IMR-90 (cell line): ENCODE measurements at regions not wholly inside any gene's neighbourhood (a gene's known extent, or its start where the extent isn't known, plus 50 kb on each side); places are given as distances from the start of the nearest gene placed in this dataset.

ENCODE experiments used
- ATAC-seq: fragments of 200-7000 bp; cut with Tn5 transposase; 2 replicates; pipeline ENCODE4 v1.9.1; 2020; ENCODE audit warnings: low read depth, mild to moderate bottlenecking, moderate library complexity
- BruUV-seq: library from RNA; stranded (reverse); fragments of 400-500 nt; replicated peaks from 2 replicates; lab custom pipeline; 2021; lab: Mats Ljungman, UMichigan
- CTCF ChIA-PET: fragments of 300-600 bp; formaldehyde crosslinking; extraction: SDS; loops from one replicate; lab custom pipeline; 2021; ENCODE audit warnings: antibody characterized with exemption; lab: Yijun Ruan, JAX
- POLR2A ChIA-PET: fragments of 300-600 bp; sonication (Branson Sonifier 250); formaldehyde crosslinking; loops from one replicate; lab custom pipeline; 2022; ENCODE audit warnings: antibody characterized with exemption; ENCODE audit not compliant: unreplicated experiment; lab: Charles Lee
- DNase-seq: peaks from one replicate; pipeline ENCODE4 v3.0.0; 2013
- H2AFZ ChIP-seq: replicated peaks from 2 replicates; pipeline ENCODE3; 2013; ENCODE audit warnings: low read length, mild to moderate bottlenecking; ENCODE audit not compliant: poor library complexity
- H2AK5ac ChIP-seq: 2 replicates; pipeline ENCODE4 v1.6.1; 2013; ENCODE audit warnings: low read depth, low read length, inconsistent platforms
- H2AK9ac ChIP-seq: replicated peaks from 2 replicates; pipeline ENCODE3; 2013; ENCODE audit warnings: mild to moderate bottlenecking, low read depth, low read length, moderate library complexity; ENCODE audit not compliant: poor library complexity
- H2BK120ac ChIP-seq: 2 replicates; pipeline ENCODE4 v1.6.1; 2013; ENCODE audit warnings: low read depth, low read length, inconsistent platforms
- H2BK15ac ChIP-seq: 3 replicates; pipeline ENCODE4 v1.6.1; 2013; ENCODE audit warnings: low read depth, low read length, inconsistent platforms
- H2BK20ac ChIP-seq: 2 replicates; pipeline ENCODE4 v1.6.1; 2013; ENCODE audit warnings: low read depth, mild to moderate bottlenecking, inconsistent platforms, low read length, moderate library complexity
- H2BK5ac ChIP-seq: 2 replicates; pipeline ENCODE4 v1.6.1; 2013; ENCODE audit warnings: mild to moderate bottlenecking, low read depth, low read length, inconsistent platforms; ENCODE audit not compliant: poor library complexity, severe bottlenecking
- H3K14ac ChIP-seq: replicated peaks from 2 replicates; pipeline ENCODE4 v1.6.1; 2013; ENCODE audit warnings: low read depth, low read length, inconsistent platforms
- H3K18ac ChIP-seq: 2 replicates; pipeline ENCODE4 v1.6.1; 2013; ENCODE audit warnings: low read depth, low read length, control low read depth
- H3K23ac ChIP-seq: 2 replicates; pipeline ENCODE4 v1.6.1; 2013; ENCODE audit warnings: low read depth, low read length, inconsistent platforms
- H3K27ac ChIP-seq: 2 replicates; pipeline ENCODE4 v1.5.1; 2013; ENCODE audit warnings: mild to moderate bottlenecking, control low read depth, low read length; ENCODE audit not compliant: insufficient read depth
- H3K27me3 ChIP-seq: 2 replicates; pipeline ENCODE4 v1.6.1; 2013; ENCODE audit warnings: low read length; ENCODE audit not compliant: control insufficient read depth, insufficient read depth
- H3K36me3 ChIP-seq: 2 replicates; pipeline ENCODE4 v1.6.1; 2013; ENCODE audit warnings: low read length, mixed read lengths; ENCODE audit not compliant: control insufficient read depth, insufficient read depth
- H3K4ac ChIP-seq: 2 replicates; pipeline ENCODE4 v1.6.1; 2013; ENCODE audit warnings: low read depth, low read length, inconsistent platforms
- H3K4me1 ChIP-seq: 2 replicates; pipeline ENCODE4 v1.6.1; 2013; ENCODE audit warnings: low read length, mixed read lengths; ENCODE audit not compliant: control insufficient read depth, insufficient read depth
- H3K4me2 ChIP-seq: 2 replicates; pipeline ENCODE4 v1.6.1; 2013; ENCODE audit warnings: low read depth, mild to moderate bottlenecking, control low read depth, low read length, moderate library complexity
- H3K4me3 ChIP-seq: 2 replicates; pipeline ENCODE4 v1.5.1; 2013; ENCODE audit warnings: low read depth, mild to moderate bottlenecking, control low read depth, low read length, moderate library complexity; ENCODE audit not compliant: insufficient read depth
- H3K56ac ChIP-seq: 2 replicates; pipeline ENCODE4 v1.6.1; 2013; ENCODE audit warnings: low read length, inconsistent platforms; ENCODE audit not compliant: insufficient read depth; ENCODE audit errors: extremely low read depth
- H3K79me1 ChIP-seq, 2 experiments: 2 replicates each; pipeline ENCODE4 v1.6.1; 2013; ENCODE audit warnings: low read length in 2 of 2, inconsistent platforms in 1 of 2, low read depth in 1 of 2
- H3K9ac ChIP-seq: 2 replicates; pipeline ENCODE4 v1.6.1; 2013; ENCODE audit warnings: low read depth, low read length, control low read depth
- H3K9me1 ChIP-seq: 2 replicates; pipeline ENCODE4 v1.6.1; 2013; ENCODE audit warnings: low read length, inconsistent platforms; ENCODE audit not compliant: insufficient read depth
- H3K9me3 ChIP-seq: 2 replicates; pipeline ENCODE4 v1.6.1; 2013; ENCODE audit warnings: low read length; ENCODE audit not compliant: control insufficient read depth, insufficient read depth
- H4K20me1 ChIP-seq: 2 replicates; pipeline ENCODE4 v1.6.1; 2013; ENCODE audit warnings: low read length, inconsistent platforms; ENCODE audit not compliant: insufficient read depth
- H4K5ac ChIP-seq: 2 replicates; pipeline ENCODE4 v1.6.1; 2013; ENCODE audit warnings: mild to moderate bottlenecking, low read depth, low read length, control low read depth
- H4K8ac ChIP-seq, 2 experiments: 2 replicates each; pipeline ENCODE4 v1.6.1; 2013; ENCODE audit warnings: low read depth in 2 of 2, low read length in 2 of 2, control low read depth in 1 of 2, inconsistent platforms in 1 of 2
- H4K91ac ChIP-seq: 2 replicates; pipeline ENCODE4 v1.6.1; 2013; ENCODE audit warnings: low read depth, low read length, inconsistent platforms; ENCODE audit not compliant: insufficient read depth
- CHD1 ChIP-seq: IDR thresholded peaks from 2 replicates; pipeline ENCODE4 v1.6.1; 2012; ENCODE audit warnings: low read depth, low read length, improper control_type of control experiment
- MAZ ChIP-seq: IDR thresholded peaks from 2 replicates; pipeline ENCODE4 v1.6.1; 2012; ENCODE audit warnings: low read depth, mild to moderate bottlenecking, low read length, improper control_type of control experiment, moderate library complexity, borderline replicate concordance
- POLR2A ChIP-seq: IDR thresholded peaks from 2 replicates; pipeline ENCODE4 v1.6.1; 2012; ENCODE audit warnings: mild to moderate bottlenecking, low read depth, low read length
- RCOR1 ChIP-seq: IDR thresholded peaks from 2 replicates; pipeline ENCODE4 v1.6.1; 2012; ENCODE audit warnings: mild to moderate bottlenecking, low read length, improper control_type of control experiment; ENCODE audit not compliant: insufficient replicate concordance
- RFX5 ChIP-seq: IDR thresholded peaks from 2 replicates; pipeline ENCODE4 v1.8.0; 2012; ENCODE audit warnings: low read depth, mild to moderate bottlenecking, low read length, moderate library complexity
- SMC3 ChIP-seq: fragments of 150-350 bp; IDR thresholded peaks from 2 replicates; pipeline ENCODE4 v1.6.1; 2016; ENCODE audit warnings: low read depth, mild to moderate bottlenecking, antibody characterized with exemption, low read length, moderate library complexity
- WGBS, 2 experiments: methylation state at CpG; one replicate each; pipeline versions ENCODE4 v1.1.5 to v1.1.7; 2013; ENCODE audit warnings: missing lambda C conversion rate in 2 of 2; ENCODE audit not compliant: insufficient read length in 1 of 2; ENCODE audit errors: extremely low coverage in 2 of 2; 5-methylcytosine and 5-hydroxymethylcytosine counted together
- dilution Hi-C: fragments of 300-500 bp; cut with HindIII; formaldehyde crosslinking; loops from one replicate; pipeline ENCODE4 v1.14.3; 2018; ENCODE audit warnings: low sequenced_read_pairs; ENCODE audit not compliant: unreplicated experiment
- in situ Hi-C: fragments of 300-500 bp; cut with MboI; formaldehyde crosslinking; loops from 3 replicates; pipeline ENCODE4 v1.14.3; 2019; ENCODE audit warnings: low sequenced_read_pairs, inconsistent platforms, mixed read lengths
- intact Hi-C: fragments of 100-400 bp; cut with micrococcal nuclease; formaldehyde crosslinking; loops from 2 replicates; pipeline ENCODE4 v1.10.0; 2022
- TF ChIP-seq, protein P1 (sequence below): conservative IDR thresholded peaks from 2 replicates; pipeline ENCODE4 v1.5.1; 2012; ENCODE audit warnings: mild to moderate bottlenecking, low read depth, low read length, improper control_type of control experiment

DNA sequence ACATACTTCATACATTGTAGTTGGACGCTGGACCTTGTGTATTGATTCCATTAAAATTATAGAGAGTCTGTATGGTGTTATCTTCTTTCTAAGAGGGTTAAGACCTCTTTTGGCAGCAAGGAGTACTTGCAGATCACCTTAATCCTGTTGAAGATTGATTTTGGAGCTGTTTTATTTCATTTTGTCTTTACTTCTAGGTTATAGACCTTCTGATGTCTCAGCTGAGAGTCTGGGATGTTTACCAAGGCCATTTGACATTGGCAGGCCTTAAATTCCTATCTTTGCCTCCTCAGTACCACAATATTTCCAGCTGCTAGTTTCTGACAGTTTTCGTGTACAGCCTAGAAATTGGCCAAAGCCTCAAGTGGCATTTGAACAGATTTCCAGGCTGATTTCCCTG lies 338.0 kb downstream of the LMO4 start:
- Histone ChIP-seq H3K4ac (no peak overlapping the region), H3K56ac (no peak overlapping the region), H3K79me1 (no peaks in the 10 kb centered on the region), H4K20me1 (no peaks in the 10 kb centered on the region), H4K5ac (no peak overlapping the region), H3K9me1 (no peaks in the 10 kb centered on the region), H2AK5ac (no peak overlapping the region), H2BK15ac (no peak overlapping the region), H3K23ac (no peak overlapping the region), H2AFZ (no peak overlapping the region), H2BK5ac (no peak overlapping the region), H3K14ac (no peak overlapping the region), H2AK9ac (no peak overlapping the region), H3K4me2 (no peak overlapping the region), H2BK20ac (no peak overlapping the region), H4K8ac (no peak overlapping the region), H3K9me3 (no peaks in the 10 kb centered on the region), H4K91ac (no peak overlapping the region), H3K27me3 (no peaks in the 10 kb centered on the region), H3K27ac (no peak overlapping the region), H3K4me1 (no peaks in the 10 kb centered on the region), H2BK120ac (no peak overlapping the region), H3K18ac (no peak overlapping the region), H3K36me3 (no peaks in the 10 kb centered on the region), H3K4me3 (no peak overlapping the region), H3K9ac (no peak overlapping the region)
- no CpG with 5 or more reads among the region's 2 CpGs for WGBS, 2 experiments
- intact Hi-C loops, result no loop called here
- CTCF ChIA-PET, result no interaction called here
- ATAC-seq, result no peak
- dilution Hi-C loops, result no loop called here
- BruUV-seq, result no TSS peak
- DNase-seq, result no peak
- in situ Hi-C loops, result no loop called here
- POLR2A ChIA-PET, result no interaction called here
- TF ChIP-seq RCOR1 (no peak), CHD1 (no peak), POLR2A (no peak), RFX5 (no peak), SMC3 (no peak), MAZ (no peak)
- TF ChIP-seq, protein P1, sequence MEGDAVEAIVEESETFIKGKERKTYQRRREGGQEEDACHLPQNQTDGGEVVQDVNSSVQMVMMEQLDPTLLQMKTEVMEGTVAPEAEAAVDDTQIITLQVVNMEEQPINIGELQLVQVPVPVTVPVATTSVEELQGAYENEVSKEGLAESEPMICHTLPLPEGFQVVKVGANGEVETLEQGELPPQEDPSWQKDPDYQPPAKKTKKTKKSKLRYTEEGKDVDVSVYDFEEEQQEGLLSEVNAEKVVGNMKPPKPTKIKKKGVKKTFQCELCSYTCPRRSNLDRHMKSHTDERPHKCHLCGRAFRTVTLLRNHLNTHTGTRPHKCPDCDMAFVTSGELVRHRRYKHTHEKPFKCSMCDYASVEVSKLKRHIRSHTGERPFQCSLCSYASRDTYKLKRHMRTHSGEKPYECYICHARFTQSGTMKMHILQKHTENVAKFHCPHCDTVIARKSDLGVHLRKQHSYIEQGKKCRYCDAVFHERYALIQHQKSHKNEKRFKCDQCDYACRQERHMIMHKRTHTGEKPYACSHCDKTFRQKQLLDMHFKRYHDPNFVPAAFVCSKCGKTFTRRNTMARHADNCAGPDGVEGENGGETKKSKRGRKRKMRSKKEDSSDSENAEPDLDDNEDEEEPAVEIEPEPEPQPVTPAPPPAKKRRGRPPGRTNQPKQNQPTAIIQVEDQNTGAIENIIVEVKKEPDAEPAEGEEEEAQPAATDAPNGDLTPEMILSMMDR, result no peak
